ENCODE measurements at regions not wholly inside any gene's neighbourhood (a gene's known extent, or its start where the extent isn't known, plus 50 kb on each side); places are given as distances from the start of the nearest gene placed in this dataset.
A peak's percentile ranks its signal among the peaks of the same experiment; 100 is the strongest.

DNA sequence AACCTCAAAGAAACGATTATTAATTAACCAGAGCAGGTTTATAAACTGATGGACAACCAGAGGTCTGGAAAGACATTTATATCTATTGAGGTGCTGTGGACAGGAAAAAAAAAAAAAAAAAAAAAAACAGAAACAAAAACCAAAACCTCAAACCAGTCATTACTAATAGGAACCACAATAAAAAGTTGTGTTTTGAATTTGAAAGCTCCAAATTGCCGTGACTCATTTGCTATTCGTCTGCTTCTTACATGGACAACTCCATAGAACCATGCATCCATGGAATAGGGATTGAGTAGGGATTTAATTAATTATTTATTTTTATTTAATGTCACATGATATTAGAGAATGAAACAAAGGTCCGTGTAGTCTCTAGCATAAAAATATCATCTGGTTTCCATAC is 134.1 kb upstream of the SSTR1 start:
- H3K4me1 Mint-ChIP-seq (ENCODE audit: low read depth) = peaks cover 69% of the 10 kb centered on the region

DNA sequence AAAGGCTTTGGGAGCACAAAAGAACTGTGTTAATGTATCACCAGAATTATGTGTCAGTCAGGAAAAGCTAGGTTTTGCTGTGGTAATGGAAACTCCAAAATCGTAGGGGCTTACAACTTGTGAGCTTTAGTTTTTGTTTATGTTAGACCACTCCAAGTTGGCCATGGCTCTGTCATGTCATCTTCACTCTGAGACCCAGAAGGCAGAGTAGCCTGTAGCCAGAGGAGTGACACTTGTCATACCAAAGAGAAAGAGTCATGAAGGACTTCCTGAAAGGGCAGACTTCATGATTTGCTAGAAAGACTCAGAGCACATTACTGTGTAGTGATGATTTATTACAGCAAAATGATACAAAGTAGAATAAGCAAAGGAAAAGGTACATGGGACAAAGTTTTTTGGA is 133.6 kb upstream of the SSTR1 start:
- no peak for DNase-seq
- Mint-ChIP-seq H3K9me3 (peaks cover 4% of the 10 kb centered on the region), H3K4me3 (peak overlapping the region; percentile 26), H3K36me3 (peaks cover 3% of the 10 kb centered on the region), H3K27me3 (no peaks in the 10 kb centered on the region), H3K4me1 (ENCODE audit: low read depth) (peaks cover 70% of the 10 kb centered on the region), H3K27ac (peak overlapping the region; percentile 70)
- intact Hi-C loops (cut with micrococcal nuclease) = loop anchor here (5.0 to 10.0 kb wide), 4 partner anchors 87 to 1361 kb away; partner anchors contain the start of genes FBXO33, FOXA1 and TTC6
- POLR2A ChIA-PET = no interaction called here
- CTCF ChIA-PET = no interaction called here

More for the DNA sequence above, 134.1 kb upstream of the SSTR1 start:
- ChIA-PET POLR2A (no interaction called here), CTCF (no interaction called here)
- no peak for DNase-seq
- no peaks in the 10 kb centered on the region for H3K27me3 Mint-ChIP-seq
- peaks cover 3% of the 10 kb centered on the region for H3K36me3 Mint-ChIP-seq
- intact Hi-C loops (cut with micrococcal nuclease) = loop anchor here (1.0 to 10.0 kb wide), 5 partner anchors 8 to 1361 kb away; partner anchors contain the start of genes FBXO33, FOXA1 and TTC6
- peak overlapping the region; percentile 70 for H3K27ac Mint-ChIP-seq
- peak overlapping the region; percentile 26 for H3K4me3 Mint-ChIP-seq
- H3K9me3 Mint-ChIP-seq = peaks cover 4% of the 10 kb centered on the region

DNA sequence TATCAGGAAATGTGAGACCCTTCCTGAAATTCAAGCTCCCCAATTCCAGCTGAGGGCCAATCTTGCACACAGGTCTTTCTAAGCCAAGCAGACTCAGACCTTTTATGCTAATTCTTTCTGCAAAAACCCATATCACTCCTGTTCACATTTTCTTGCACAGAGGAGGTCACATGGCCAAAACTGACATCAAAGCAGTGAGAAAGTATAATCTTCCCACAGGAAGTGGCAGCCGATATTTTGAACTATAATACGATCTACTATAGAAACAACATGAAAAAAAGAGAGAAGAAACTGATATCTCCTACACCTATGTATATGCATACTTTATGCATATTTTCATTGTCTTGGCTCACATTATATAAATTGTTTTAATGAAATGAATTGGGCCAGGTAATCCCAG is 132.9 kb upstream of the SSTR1 start:
- ChIA-PET CTCF (no interaction called here), POLR2A (no interaction called here)
- H3K4me1 Mint-ChIP-seq (ENCODE audit: low read depth) = peaks cover 71% of the 10 kb centered on the region
- no peaks in the 10 kb centered on the region for H3K27me3 Mint-ChIP-seq
- no peak overlapping the region for H3K4me3 Mint-ChIP-seq
- peaks cover 4% of the 10 kb centered on the region for H3K9me3 Mint-ChIP-seq
- DNase-seq = no peak
- peaks cover 3% of the 10 kb centered on the region for H3K36me3 Mint-ChIP-seq
- intact Hi-C loops (cut with micrococcal nuclease) = loop anchor here (5.0 to 10.0 kb wide), 4 partner anchors 87 to 1360 kb away; partner anchors contain the start of genes FBXO33, FOXA1 and TTC6
- peak overlapping the region; percentile 70 for H3K27ac Mint-ChIP-seq

DNA sequence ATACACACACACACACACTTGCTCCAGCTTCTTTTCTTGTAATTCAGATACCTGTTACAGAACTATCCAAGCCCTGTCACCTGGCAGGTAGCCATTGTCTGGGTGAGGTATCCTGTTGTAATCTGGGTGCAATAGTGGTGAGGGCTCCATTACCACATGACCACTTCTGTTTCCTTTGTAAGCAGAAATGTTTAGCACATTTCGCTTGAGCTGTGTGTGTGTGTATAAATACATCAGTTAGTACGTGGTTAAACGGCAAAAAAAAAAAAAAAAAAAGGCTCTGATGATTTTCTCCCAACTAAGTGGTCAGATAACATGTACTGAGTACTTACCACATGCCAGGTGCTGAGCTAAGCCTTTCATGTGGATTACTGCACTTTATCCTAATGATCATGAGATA is 129.3 kb upstream of the SSTR1 start:
- intact Hi-C loops (cut with micrococcal nuclease) = loop anchor here (2.0 to 10.0 kb wide), 4 partner anchors 14 to 1356 kb away; partner anchors contain the start of genes FBXO33, FOXA1 and TTC6
- Mint-ChIP-seq H3K27ac (peak overlapping the region; percentile 16), H3K9me3 (peaks cover 2% of the 10 kb centered on the region), H3K27me3 (no peaks in the 10 kb centered on the region), H3K4me3 (no peak overlapping the region), H3K4me1 (ENCODE audit: low read depth) (peaks cover 60% of the 10 kb centered on the region), H3K36me3 (peaks cover 3% of the 10 kb centered on the region)
- CTCF ChIA-PET = interaction anchor here (1.3 to 1.4 kb wide), 2 partner anchors 9 to 10 kb away, joined by 3 read pairs; no protein-coding TSS in a partner anchor
- POLR2A ChIA-PET = interaction anchor here (0.9 kb wide), 1 partner anchor 12 kb away, joined by 3 read pairs; no protein-coding TSS in a partner anchor
- DNase-seq = peak; percentile 57

DNA sequence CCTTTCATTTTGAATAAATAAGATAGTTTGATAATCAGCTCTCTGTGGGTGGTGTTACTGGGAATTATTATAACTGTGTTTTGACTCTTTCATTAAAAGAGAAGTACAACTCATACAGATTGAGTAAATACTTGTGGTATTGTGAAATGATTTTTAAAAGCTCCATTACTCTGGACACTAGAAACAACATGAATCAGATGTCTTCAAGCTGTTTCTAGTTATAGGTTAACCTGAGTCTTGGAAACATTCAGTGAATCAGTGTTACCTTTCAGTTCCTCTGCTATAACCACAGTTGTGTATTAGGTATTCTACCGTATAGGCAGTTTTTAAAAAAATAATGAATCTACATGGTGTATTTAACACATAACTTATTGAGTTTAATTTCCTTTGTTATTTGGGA is 128.4 kb upstream of the SSTR1 start:
- intact Hi-C loops (cut with micrococcal nuclease) = loop anchor here (1.0 to 10.0 kb wide), 5 partner anchors 9 to 1356 kb away; partner anchors contain the start of genes FBXO33, FOXA1 and TTC6
- peak overlapping the region; percentile 55 for H3K27ac Mint-ChIP-seq
- peaks cover 55% of the 10 kb centered on the region for H3K4me1 Mint-ChIP-seq (ENCODE audit: low read depth)
- H3K9me3 Mint-ChIP-seq = peaks cover 2% of the 10 kb centered on the region
- ChIA-PET POLR2A (interaction anchor here (0.9 kb wide), 1 partner anchor 13 kb away, joined by 3 read pairs; no protein-coding TSS in a partner anchor), CTCF (no interaction called here)
- no peak overlapping the region for H3K4me3 Mint-ChIP-seq
- DNase-seq = no peak
- peaks cover 3% of the 10 kb centered on the region for H3K36me3 Mint-ChIP-seq
- no peaks in the 10 kb centered on the region for H3K27me3 Mint-ChIP-seq

DNA sequence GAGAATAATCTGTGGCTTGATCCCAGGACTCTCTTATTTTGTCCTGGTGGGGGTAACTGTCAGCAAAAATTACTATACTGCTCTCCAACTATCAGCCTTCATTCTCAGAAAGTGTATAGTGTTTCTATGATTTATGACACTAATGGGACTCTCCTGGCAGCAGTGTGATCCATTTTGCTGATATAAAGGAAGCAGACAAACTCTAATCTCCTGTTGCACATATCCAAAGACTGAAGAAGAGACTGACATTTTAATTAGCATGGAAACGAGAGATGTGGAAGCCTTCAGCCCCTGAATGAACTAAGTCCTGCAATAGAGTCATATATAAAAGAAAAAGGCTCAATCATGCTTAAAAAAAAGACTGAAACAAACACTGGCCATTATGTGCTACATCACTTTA is 127.8 kb upstream of the SSTR1 start:
- Mint-ChIP-seq H3K4me3 (no peak overlapping the region), H3K27me3 (no peaks in the 10 kb centered on the region), H3K27ac (no peak overlapping the region), H3K36me3 (peaks cover 3% of the 10 kb centered on the region), H3K9me3 (peaks cover 2% of the 10 kb centered on the region), H3K4me1 (ENCODE audit: low read depth) (peaks cover 49% of the 10 kb centered on the region)
- CTCF ChIA-PET = no interaction called here
- DNase-seq = no peak
- POLR2A ChIA-PET = no interaction called here
- intact Hi-C loops (cut with micrococcal nuclease) = loop anchor here (1.0 to 10.0 kb wide), 5 partner anchors 10 to 1355 kb away; partner anchors contain the start of genes FBXO33, FOXA1 and TTC6

DNA sequence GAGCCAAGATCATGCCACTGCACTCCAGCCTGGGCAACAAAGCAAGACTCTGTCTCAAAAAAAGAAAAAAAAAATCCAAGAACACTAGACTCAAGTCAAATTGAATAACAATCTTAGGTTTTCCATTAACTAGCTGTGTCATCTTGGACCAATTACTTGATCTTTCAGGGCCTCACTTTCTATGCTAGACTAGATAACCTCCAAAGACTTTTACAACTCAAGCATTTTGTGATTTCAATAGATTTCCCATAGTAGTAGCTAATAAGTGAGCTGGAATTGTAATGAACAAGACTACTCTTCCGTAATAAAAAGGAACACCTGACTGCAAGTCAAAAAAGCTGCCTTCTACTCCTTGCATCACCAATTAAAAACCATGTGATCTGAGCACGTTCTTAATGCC is 127.0 kb upstream of the SSTR1 start:
- POLR2A ChIA-PET = no interaction called here
- intact Hi-C loops (cut with micrococcal nuclease) = no loop called here
- H3K9me3 Mint-ChIP-seq = peaks cover 2% of the 10 kb centered on the region
- H3K36me3 Mint-ChIP-seq = peaks cover 3% of the 10 kb centered on the region
- no peaks in the 10 kb centered on the region for H3K27me3 Mint-ChIP-seq
- no peak overlapping the region for H3K4me3 Mint-ChIP-seq
- H3K4me1 Mint-ChIP-seq (ENCODE audit: low read depth) = peaks cover 44% of the 10 kb centered on the region
- no peak for DNase-seq
- no peak overlapping the region for H3K27ac Mint-ChIP-seq
- CTCF ChIA-PET = no interaction called here

DNA sequence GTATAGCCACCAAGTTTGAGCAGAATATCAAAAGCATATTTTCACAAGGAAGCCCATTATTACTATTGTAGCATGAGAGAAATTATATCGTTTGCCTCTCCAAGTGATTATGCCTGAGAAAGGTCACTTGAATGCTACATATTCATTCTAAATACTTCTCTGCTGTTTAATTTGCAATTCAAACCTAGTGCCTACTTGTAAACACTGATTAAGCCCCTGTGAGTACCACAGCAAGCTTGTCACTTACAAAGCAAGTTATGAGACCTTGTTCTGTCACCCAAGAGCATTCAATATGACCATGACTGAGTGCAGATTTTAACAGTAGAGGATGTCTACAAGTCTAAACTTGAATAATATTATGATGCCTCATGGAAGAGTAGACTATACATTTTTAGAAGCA is 124.7 kb upstream of the SSTR1 start:
- no peak for DNase-seq
- ChIA-PET POLR2A (no interaction called here), CTCF (interaction anchor here (0.6 kb wide), 1 partner anchor 114 kb away, joined by 3 read pairs; no protein-coding TSS in a partner anchor)
- H3K27ac Mint-ChIP-seq = no peak overlapping the region
- intact Hi-C loops (cut with micrococcal nuclease) = no loop called here
- H3K9me3 Mint-ChIP-seq = no peaks in the 10 kb centered on the region
- no peaks in the 10 kb centered on the region for H3K36me3 Mint-ChIP-seq
- no peak overlapping the region for H3K4me3 Mint-ChIP-seq
- H3K4me1 Mint-ChIP-seq (ENCODE audit: low read depth) = peaks cover 35% of the 10 kb centered on the region
- H3K27me3 Mint-ChIP-seq = no peaks in the 10 kb centered on the region

DNA sequence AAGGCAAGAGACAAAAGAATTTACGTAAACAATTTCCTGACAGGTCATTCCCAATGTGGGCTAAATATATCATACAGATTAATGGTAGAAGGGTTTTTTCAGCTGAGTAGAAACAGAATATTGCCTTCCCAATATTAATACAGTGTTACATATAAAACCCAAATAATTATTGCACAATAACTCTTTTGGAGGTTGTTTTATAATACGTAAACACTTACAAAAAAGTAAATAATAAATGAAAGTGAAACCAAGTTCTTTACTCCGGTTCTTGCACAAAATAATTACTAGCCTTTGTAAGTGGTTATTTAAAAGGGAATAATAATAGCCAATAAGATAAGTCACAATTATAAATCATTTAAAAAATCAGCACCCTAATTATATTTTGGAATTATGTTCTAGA is 118.6 kb upstream of the SSTR1 start:
- POLR2A ChIA-PET = no interaction called here
- Mint-ChIP-seq H3K36me3 (peaks cover 11% of the 10 kb centered on the region), H3K4me1 (ENCODE audit: low read depth) (peaks cover 23% of the 10 kb centered on the region), H3K4me3 (peak overlapping the region; percentile 59), H3K27ac (no peak overlapping the region), H3K9me3 (peaks cover 20% of the 10 kb centered on the region), H3K27me3 (no peaks in the 10 kb centered on the region)
- CTCF ChIA-PET = no interaction called here
- intact Hi-C loops (cut with micrococcal nuclease) = no loop called here
- no peak for DNase-seq

DNA sequence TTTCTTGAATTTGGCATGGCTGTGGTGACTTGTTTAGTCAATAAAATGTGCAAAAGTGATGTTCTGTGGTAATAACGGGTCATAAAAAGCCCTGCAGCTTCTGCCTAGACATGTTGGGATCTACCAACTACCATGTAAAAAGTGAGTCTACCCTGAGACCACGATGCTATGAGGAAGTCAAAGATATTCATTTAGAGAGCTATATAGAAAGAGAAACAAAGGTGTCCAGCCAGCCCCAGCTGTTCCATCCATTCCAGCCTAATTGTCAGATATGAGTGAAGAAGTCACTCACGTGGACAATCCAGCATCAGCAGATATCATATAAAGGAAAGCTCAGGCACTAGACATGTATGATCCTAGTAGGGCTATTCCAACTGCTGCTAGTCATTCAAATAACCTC is 117.2 kb upstream of the SSTR1 start:
- Mint-ChIP-seq H3K27ac (no peak overlapping the region), H3K4me1 (ENCODE audit: low read depth) (peaks cover 23% of the 10 kb centered on the region), H3K36me3 (peaks cover 13% of the 10 kb centered on the region), H3K9me3 (peaks cover 31% of the 10 kb centered on the region), H3K27me3 (no peaks in the 10 kb centered on the region), H3K4me3 (no peak overlapping the region)
- DNase-seq = no peak
- ChIA-PET CTCF (no interaction called here), POLR2A (no interaction called here)
- intact Hi-C loops (cut with micrococcal nuclease) = no loop called here

DNA sequence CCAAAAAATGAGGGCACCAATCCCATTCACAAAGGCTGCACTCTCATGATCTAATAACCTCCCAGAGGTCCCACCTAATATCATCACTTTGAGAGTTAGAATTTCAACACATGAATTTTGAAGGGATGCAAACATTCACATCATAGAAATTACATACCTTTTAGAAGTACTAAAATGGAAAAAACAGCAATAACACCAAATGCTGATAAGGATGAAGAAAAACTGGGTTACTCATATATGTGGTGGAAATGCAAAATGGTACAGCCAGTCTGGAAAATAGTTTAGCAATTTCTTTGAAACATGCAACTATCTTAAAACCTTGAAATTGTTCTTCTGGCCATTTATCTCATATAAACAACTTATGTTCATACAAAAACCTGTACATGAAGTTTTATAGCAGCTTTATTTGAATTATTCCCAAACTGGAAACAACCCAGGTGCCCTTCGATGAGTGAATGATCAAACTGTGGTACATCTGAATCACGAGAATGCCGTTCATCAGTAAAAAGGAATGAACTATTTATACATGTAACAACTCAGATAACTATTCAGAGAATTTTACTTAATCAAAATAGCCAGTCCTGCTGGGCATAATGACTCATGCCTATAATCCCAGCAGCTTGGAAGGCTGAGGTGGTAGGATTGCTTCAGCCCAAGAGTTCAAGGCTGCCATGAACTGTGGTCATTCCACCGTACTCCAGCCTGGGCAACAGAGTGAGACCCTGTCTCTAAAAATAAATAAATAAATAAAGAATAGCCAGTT is 109.4 kb upstream of the SSTR1 start:
- Mint-ChIP-seq H3K4me1 (ENCODE audit: low read depth) (no peaks in the 10 kb centered on the region), H3K9me3 (peaks cover 51% of the 10 kb centered on the region), H3K4me3 (no peak overlapping the region), H3K27me3 (no peaks in the 10 kb centered on the region), H3K36me3 (peaks cover 13% of the 10 kb centered on the region), H3K27ac (no peak overlapping the region)
- ChIA-PET POLR2A (no interaction called here), CTCF (no interaction called here)
- intact Hi-C loops (cut with micrococcal nuclease) = no loop called here
- DNase-seq = no peak

DNA sequence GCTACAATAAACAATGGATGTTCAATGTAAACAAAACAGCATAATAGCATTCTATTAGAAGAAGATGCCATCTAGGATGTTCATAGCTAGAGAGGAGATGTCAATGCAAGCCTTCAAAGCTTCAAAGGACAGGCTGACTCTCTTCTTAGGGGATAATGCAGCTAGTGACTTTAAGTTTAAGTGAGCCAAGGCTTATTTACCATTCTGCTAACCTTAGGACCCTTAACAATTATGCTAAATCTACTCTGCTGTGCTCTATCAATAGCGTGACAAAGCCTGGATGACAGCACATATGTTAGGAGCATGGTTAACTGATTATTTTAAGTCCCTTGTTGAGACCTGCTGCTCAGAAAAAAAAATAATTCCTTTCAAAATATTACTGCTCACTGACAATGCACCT is 106.0 kb upstream of the SSTR1 start:
- Mint-ChIP-seq H3K36me3 (peaks cover 4% of the 10 kb centered on the region), H3K9me3 (peaks cover 24% of the 10 kb centered on the region), H3K27me3 (no peaks in the 10 kb centered on the region), H3K4me1 (ENCODE audit: low read depth) (peaks cover 5% of the 10 kb centered on the region), H3K4me3 (no peak overlapping the region), H3K27ac (no peak overlapping the region)
- no peak for DNase-seq
- CTCF ChIA-PET = no interaction called here
- intact Hi-C loops (cut with micrococcal nuclease) = no loop called here
- POLR2A ChIA-PET = no interaction called here

Measured in activated CD4-positive, alpha-beta memory T cell treated with anti-CD3 and anti-CD28 coated beads for 36 hours (primary cell).